ENCODE measurements at regions not wholly inside any gene's neighbourhood (a gene's known extent, or its start where the extent isn't known, plus 50 kb on each side); places are given as distances from the start of the nearest gene placed in this dataset.

DNA sequence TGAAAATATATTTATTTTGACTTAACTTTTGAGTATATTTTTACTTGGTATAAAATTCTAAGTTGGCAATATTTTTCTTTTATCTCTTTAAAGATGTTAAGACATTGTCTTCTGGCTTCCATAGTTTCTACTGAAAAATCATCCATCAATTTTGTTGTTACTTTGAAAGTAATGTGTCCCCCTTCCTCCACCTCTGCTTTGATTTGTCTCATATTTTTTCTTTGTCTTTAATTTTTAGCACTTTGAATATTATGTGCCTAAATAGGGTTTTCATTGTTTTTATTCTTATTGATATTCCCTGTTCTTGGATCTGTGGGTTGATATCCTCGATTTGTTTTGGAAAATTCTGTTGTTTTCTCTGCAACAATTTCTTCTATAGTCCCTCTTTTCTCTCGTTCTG, 157.4 kb downstream of the CD47 start:
- TF ChIP-seq, protein P1, sequence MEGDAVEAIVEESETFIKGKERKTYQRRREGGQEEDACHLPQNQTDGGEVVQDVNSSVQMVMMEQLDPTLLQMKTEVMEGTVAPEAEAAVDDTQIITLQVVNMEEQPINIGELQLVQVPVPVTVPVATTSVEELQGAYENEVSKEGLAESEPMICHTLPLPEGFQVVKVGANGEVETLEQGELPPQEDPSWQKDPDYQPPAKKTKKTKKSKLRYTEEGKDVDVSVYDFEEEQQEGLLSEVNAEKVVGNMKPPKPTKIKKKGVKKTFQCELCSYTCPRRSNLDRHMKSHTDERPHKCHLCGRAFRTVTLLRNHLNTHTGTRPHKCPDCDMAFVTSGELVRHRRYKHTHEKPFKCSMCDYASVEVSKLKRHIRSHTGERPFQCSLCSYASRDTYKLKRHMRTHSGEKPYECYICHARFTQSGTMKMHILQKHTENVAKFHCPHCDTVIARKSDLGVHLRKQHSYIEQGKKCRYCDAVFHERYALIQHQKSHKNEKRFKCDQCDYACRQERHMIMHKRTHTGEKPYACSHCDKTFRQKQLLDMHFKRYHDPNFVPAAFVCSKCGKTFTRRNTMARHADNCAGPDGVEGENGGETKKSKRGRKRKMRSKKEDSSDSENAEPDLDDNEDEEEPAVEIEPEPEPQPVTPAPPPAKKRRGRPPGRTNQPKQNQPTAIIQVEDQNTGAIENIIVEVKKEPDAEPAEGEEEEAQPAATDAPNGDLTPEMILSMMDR (IDR thresholded peaks at IDR 0.05) = no peak
- TF ChIP-seq SIN3A (IDR thresholded peaks at IDR 0.05; ENCODE audit: borderline replicate concordance, insufficient read depth, low read depth, low read length) (no peak), POLR2AphosphoS5 (IDR thresholded peaks at IDR 0.05; ENCODE audit: low read depth, low read length) (no peak)
- TF ChIP-seq, protein P2, sequence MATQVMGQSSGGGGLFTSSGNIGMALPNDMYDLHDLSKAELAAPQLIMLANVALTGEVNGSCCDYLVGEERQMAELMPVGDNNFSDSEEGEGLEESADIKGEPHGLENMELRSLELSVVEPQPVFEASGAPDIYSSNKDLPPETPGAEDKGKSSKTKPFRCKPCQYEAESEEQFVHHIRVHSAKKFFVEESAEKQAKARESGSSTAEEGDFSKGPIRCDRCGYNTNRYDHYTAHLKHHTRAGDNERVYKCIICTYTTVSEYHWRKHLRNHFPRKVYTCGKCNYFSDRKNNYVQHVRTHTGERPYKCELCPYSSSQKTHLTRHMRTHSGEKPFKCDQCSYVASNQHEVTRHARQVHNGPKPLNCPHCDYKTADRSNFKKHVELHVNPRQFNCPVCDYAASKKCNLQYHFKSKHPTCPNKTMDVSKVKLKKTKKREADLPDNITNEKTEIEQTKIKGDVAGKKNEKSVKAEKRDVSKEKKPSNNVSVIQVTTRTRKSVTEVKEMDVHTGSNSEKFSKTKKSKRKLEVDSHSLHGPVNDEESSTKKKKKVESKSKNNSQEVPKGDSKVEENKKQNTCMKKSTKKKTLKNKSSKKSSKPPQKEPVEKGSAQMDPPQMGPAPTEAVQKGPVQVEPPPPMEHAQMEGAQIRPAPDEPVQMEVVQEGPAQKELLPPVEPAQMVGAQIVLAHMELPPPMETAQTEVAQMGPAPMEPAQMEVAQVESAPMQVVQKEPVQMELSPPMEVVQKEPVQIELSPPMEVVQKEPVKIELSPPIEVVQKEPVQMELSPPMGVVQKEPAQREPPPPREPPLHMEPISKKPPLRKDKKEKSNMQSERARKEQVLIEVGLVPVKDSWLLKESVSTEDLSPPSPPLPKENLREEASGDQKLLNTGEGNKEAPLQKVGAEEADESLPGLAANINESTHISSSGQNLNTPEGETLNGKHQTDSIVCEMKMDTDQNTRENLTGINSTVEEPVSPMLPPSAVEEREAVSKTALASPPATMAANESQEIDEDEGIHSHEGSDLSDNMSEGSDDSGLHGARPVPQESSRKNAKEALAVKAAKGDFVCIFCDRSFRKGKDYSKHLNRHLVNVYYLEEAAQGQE (IDR thresholded peaks at IDR 0.05; ENCODE audit: insufficient read depth in 1 of 2, low read depth in 2 of 2, low read length in 1 of 2) = no peak

All from Panc1 (cell line).